Endodermal cell (in vitro differentiated cells): ENCODE measurements at regions not wholly inside any gene's neighbourhood (a gene's known extent, or its start where the extent isn't known, plus 50 kb on each side); places are given as distances from the start of the nearest gene placed in this dataset.

Experiments used
- DNase-seq: peaks from one replicate; pipeline ENCODE4 v3.0.0-alpha.2; 2017
- H3K27ac ChIP-seq: 2 replicates; pipeline ENCODE4 v1.5.1; 2013; ENCODE audit warnings: mild to moderate bottlenecking, low read depth, low read length, moderate library complexity
- H3K27me3 ChIP-seq: 2 replicates; pipeline ENCODE4 v1.6.1; 2013; ENCODE audit warnings: mild to moderate bottlenecking, low read length, moderate library complexity; ENCODE audit not compliant: insufficient read depth, control insufficient read depth, poor library complexity, severe bottlenecking
- H3K36me3 ChIP-seq: 2 replicates; pipeline ENCODE4 v1.7.0; 2013; ENCODE audit warnings: mild to moderate bottlenecking, low read length, moderate library complexity; ENCODE audit not compliant: control insufficient read depth, insufficient read depth
- H3K4me1 ChIP-seq: one replicate; pipeline ENCODE4 v1.7.0; 2013; ENCODE audit warnings: low read length; ENCODE audit not compliant: control insufficient read depth, insufficient read depth
- H3K4me3 ChIP-seq: 2 replicates; pipeline ENCODE4 v1.5.1; 2013; ENCODE audit warnings: mild to moderate bottlenecking, low read length, moderate library complexity
- H3K9ac ChIP-seq: 2 replicates; pipeline ENCODE4 v1.6.1; 2013; ENCODE audit warnings: mild to moderate bottlenecking, low read length, moderate library complexity; ENCODE audit not compliant: poor library complexity, severe bottlenecking; ENCODE audit errors: extremely low read depth
- H3K9me3 ChIP-seq: 2 replicates; pipeline ENCODE4 v1.6.1; 2013; ENCODE audit warnings: mild to moderate bottlenecking, low read length, moderate library complexity; ENCODE audit not compliant: control insufficient read depth
- H3K27ac Mint-ChIP-seq: 2 replicates; pipeline ENCODE4 v1.8.0; 2020; ENCODE audit warnings: mixed read lengths
- H3K27me3 Mint-ChIP-seq: 2 replicates; pipeline ENCODE4 v1.8.0; 2021; ENCODE audit warnings: mild to moderate bottlenecking, mixed read lengths; ENCODE audit not compliant: insufficient read depth
- H3K36me3 Mint-ChIP-seq: 2 replicates; pipeline ENCODE4 v1.8.0; 2020; ENCODE audit warnings: low read depth, mixed read lengths
- H3K4me1 Mint-ChIP-seq: 2 replicates; pipeline ENCODE4 v1.8.0; 2020; ENCODE audit warnings: mixed read lengths
- H3K4me3 Mint-ChIP-seq: 2 replicates; pipeline ENCODE4 v1.8.0; 2020; ENCODE audit warnings: mild to moderate bottlenecking, moderate library complexity, mixed read lengths
- H3K9me3 Mint-ChIP-seq: 2 replicates; pipeline ENCODE4 v1.8.0; 2020; ENCODE audit warnings: mild to moderate bottlenecking, mixed read lengths
- WGBS, 2 experiments: methylation state at CpG; one replicate each; pipeline versions ENCODE4 v1.1.5 to v1.1.7; 2013; ENCODE audit warnings: missing lambda C conversion rate in 2 of 2, mixed read lengths in 1 of 2; ENCODE audit not compliant: insufficient coverage in 1 of 2, insufficient read length in 1 of 2; 5-methylcytosine and 5-hydroxymethylcytosine counted together
- TF ChIP-seq, protein P1 (sequence below): fragments of 200-600 bp; sonication (generic); conservative IDR thresholded peaks from 2 replicates; pipeline ENCODE4 v1.5.0; 2021; ENCODE audit warnings: antibody characterized with exemption, mild to moderate bottlenecking

- Histone ChIP-seq H3K4me3 (no peak overlapping the region), H3K27me3 (no peaks in the 10 kb centered on the region), H3K4me1 (peaks cover 2% of the 10 kb centered on the region), H3K36me3 (no peaks in the 10 kb centered on the region), H3K9ac (no peak overlapping the region), H3K9me3 (no peaks in the 10 kb centered on the region), H3K27ac (no peak overlapping the region)
- Mint-ChIP-seq H3K27ac (no peak overlapping the region), H3K27me3 (no peaks in the 10 kb centered on the region), H3K4me1 (peaks cover 4% of the 10 kb centered on the region), H3K4me3 (no peak overlapping the region), H3K9me3 (no peaks in the 10 kb centered on the region), H3K36me3 (no peaks in the 10 kb centered on the region)
- TF ChIP-seq, protein P1, sequence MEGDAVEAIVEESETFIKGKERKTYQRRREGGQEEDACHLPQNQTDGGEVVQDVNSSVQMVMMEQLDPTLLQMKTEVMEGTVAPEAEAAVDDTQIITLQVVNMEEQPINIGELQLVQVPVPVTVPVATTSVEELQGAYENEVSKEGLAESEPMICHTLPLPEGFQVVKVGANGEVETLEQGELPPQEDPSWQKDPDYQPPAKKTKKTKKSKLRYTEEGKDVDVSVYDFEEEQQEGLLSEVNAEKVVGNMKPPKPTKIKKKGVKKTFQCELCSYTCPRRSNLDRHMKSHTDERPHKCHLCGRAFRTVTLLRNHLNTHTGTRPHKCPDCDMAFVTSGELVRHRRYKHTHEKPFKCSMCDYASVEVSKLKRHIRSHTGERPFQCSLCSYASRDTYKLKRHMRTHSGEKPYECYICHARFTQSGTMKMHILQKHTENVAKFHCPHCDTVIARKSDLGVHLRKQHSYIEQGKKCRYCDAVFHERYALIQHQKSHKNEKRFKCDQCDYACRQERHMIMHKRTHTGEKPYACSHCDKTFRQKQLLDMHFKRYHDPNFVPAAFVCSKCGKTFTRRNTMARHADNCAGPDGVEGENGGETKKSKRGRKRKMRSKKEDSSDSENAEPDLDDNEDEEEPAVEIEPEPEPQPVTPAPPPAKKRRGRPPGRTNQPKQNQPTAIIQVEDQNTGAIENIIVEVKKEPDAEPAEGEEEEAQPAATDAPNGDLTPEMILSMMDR = no peak
- no peak for DNase-seq
- WGBS, 2 experiments = 92 to 99% methylated on average over 1 to 3 of the region's 3 CpGs
These were observed 85.3 kb upstream of the USP25 start for GRCh38 chr21:15644489-15644888.

DNA sequence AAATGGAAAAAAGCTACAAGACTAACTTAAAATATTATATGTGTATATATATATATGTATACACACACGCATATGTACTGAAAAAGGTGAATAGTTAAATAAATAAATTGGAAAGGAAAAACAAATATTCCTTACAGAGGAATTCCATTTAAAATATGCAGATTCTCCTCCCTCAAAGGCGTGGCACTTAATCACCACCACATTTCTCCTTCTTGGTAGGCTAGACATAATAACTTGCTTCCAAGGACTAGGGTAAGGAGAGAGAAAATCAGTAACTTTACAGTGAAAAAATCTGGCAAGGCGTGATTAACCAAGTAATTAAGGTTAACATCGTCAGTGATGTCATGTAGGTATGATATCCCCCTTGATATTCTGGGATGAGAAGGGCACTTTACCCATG lies 84.0 kb upstream of the USP25 start:
- DNase-seq = no peak
- Mint-ChIP-seq H3K4me3 (no peak overlapping the region), H3K4me1 (no peaks in the 10 kb centered on the region), H3K36me3 (no peaks in the 10 kb centered on the region), H3K9me3 (no peaks in the 10 kb centered on the region), H3K27me3 (no peaks in the 10 kb centered on the region), H3K27ac (no peak overlapping the region)
- TF ChIP-seq, protein P1 = no peak
- Histone ChIP-seq H3K27me3 (no peaks in the 10 kb centered on the region), H3K9ac (no peak overlapping the region), H3K27ac (no peak overlapping the region), H3K4me3 (no peak overlapping the region), H3K36me3 (no peaks in the 10 kb centered on the region), H3K4me1 (no peaks in the 10 kb centered on the region), H3K9me3 (no peaks in the 10 kb centered on the region)
- 97% methylated on average over 3 of the region's 4 CpGs; no CpG with 5 or more reads in 1 of the 2 experiments for WGBS, 2 experiments

GRCh38 chr21:15650735-15651134 lies 79.0 kb upstream of the USP25 start:
- no peaks in the 10 kb centered on the region for H3K36me3 ChIP-seq
- Mint-ChIP-seq H3K27ac (no peak overlapping the region), H3K36me3 (no peaks in the 10 kb centered on the region), H3K4me1 (no peaks in the 10 kb centered on the region), H3K27me3 (no peaks in the 10 kb centered on the region), H3K9me3 (no peaks in the 10 kb centered on the region), H3K4me3 (no peak overlapping the region)
- no peaks in the 10 kb centered on the region for H3K27me3 ChIP-seq
- no peak overlapping the region for H3K9ac ChIP-seq
- 91 to 96% methylated on average over 3 of the region's 3 CpGs for WGBS, 2 experiments
- no peaks in the 10 kb centered on the region for H3K9me3 ChIP-seq
- H3K27ac ChIP-seq = no peak overlapping the region
- no peaks in the 10 kb centered on the region for H3K4me1 ChIP-seq
- TF ChIP-seq, protein P1 = no peak
- DNase-seq = no peak
- no peak overlapping the region for H3K4me3 ChIP-seq
